IMR-90 (cell line): ENCODE measurements at regions not wholly inside any gene's neighbourhood (a gene's known extent, or its start where the extent isn't known, plus 50 kb on each side); places are given as distances from the start of the nearest gene placed in this dataset.

Source experiments
- CTCF ChIP-seq: conservative IDR thresholded peaks from 2 replicates; pipeline ENCODE4 v1.5.1; 2012; ENCODE audit warnings: mild to moderate bottlenecking, low read depth, low read length, improper control_type of control experiment
- POLR2A ChIP-seq: IDR thresholded peaks from 2 replicates; pipeline ENCODE4 v1.6.1; 2012; ENCODE audit warnings: mild to moderate bottlenecking, low read depth, low read length
- RCOR1 ChIP-seq: IDR thresholded peaks from 2 replicates; pipeline ENCODE4 v1.6.1; 2012; ENCODE audit warnings: mild to moderate bottlenecking, low read length, improper control_type of control experiment; ENCODE audit not compliant: insufficient replicate concordance
- RFX5 ChIP-seq: IDR thresholded peaks from 2 replicates; pipeline ENCODE4 v1.8.0; 2012; ENCODE audit warnings: low read depth, mild to moderate bottlenecking, low read length, moderate library complexity
- USF2 ChIP-seq: fragments of 150-350 bp; IDR thresholded peaks from 2 replicates; pipeline ENCODE4 v1.6.1; 2017; ENCODE audit warnings: mild to moderate bottlenecking, antibody characterized with exemption, low read length, low read depth

- TF ChIP-seq CTCF, result no peak
- TF ChIP-seq POLR2A, result no peak
- TF ChIP-seq USF2, result no peak
- TF ChIP-seq RCOR1, result no peak
- no peak for TF ChIP-seq RFX5
Measured at GRCh38 chr2:200042102-200042735, 86.8 kb downstream of the MAIP1 start.
